Ramos (cell line): ENCODE measurements at regions not wholly inside any gene's neighbourhood (a gene's known extent, or its start where the extent isn't known, plus 50 kb on each side); places are given as distances from the start of the nearest gene placed in this dataset.

Experiments used
- in situ Hi-C: fragments of 300-500 bp; cut with MboI; formaldehyde crosslinking; loops from one replicate; pipeline ENCODE4 v1.14.3; 2022; ENCODE audit warnings: low sequenced_read_pairs; ENCODE audit not compliant: unreplicated experiment

GRCh38 chrX:39308126-39308525, 506.9 kb downstream of the MID1IP1 start:
- in situ Hi-C loops = no loop called here

DNA sequence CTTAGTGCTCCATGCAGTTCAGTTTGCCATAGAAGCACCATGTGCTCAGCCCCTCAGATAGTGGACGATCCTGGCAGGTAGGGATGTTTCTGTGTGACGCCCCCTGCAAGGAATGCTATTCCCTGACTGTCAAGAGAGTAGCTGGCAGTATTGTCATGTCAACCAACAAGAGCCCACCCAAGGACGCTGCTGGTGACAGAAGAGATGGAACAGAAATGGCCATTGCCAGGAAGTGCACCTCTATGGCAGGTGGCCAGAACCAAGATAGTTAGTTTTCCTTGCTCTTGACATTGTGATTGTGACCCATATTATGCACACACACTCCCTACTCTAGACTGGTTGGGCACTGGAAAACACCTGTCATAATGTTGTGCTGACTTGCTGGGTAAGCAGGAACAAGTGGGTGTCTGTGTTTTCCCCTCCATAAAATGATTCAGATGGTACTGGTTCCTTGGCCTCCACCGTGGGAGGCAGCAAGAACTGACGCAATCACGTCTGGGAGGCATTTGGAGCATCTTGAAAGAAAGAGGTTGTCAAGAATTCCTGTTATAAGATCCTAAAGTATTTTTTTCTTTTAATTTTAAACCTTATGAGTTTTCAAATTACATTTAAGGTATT, 507.9 kb downstream of the MID1IP1 start:
- in situ Hi-C loops = no loop called here

- in situ Hi-C loops = no loop called here
Observed at GRCh38 chrX:39309721-39310152, 508.5 kb downstream of the MID1IP1 start.

DNA sequence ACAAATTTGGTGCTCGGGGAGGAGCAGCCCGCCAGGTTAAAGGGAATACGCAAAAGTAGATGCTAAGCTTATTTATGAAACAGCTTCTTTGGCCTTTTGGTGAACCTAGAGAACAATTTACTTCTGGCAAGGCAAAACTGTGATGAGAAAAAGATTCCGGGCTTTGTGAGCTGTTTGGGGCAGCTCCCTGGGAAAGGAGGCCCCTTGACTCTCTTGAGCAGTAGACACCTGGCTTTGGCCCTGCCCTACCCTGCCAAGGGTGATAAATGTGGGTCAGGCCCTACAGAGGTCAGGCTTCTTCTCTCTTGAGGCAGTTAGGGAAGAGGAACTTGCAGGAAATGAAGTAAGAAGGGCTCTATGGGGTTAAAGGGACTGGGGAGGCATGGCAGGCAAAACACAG, 509.6 kb downstream of the MID1IP1 start:
- in situ Hi-C loops = no loop called here

GRCh38 chrX:39311646-39312045, 510.4 kb downstream of the MID1IP1 start:
- in situ Hi-C loops = no loop called here

DNA sequence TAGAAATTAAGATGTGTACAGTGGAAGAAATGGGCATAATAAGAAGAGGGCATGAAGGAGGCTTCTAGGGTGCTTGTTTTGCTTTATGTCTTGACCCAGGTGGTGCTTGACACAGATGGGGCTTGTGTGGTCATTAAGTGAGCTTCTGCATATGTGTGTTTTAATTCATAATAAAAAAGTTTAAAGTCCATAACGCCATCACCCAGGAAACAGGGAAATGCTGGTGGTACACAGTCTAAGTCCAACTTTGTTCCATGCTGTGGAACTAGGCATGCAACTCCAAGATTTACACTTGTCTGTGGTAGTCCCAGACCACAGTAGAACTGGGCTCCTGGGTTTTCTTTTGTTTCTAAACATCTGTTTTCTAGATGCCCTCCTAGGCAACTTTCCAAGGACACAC, 511.9 kb downstream of the MID1IP1 start:
- in situ Hi-C loops = no loop called here

GRCh38 chrX:39318506-39319343, 517.5 kb downstream of the MID1IP1 start:
- in situ Hi-C loops = no loop called here

DNA sequence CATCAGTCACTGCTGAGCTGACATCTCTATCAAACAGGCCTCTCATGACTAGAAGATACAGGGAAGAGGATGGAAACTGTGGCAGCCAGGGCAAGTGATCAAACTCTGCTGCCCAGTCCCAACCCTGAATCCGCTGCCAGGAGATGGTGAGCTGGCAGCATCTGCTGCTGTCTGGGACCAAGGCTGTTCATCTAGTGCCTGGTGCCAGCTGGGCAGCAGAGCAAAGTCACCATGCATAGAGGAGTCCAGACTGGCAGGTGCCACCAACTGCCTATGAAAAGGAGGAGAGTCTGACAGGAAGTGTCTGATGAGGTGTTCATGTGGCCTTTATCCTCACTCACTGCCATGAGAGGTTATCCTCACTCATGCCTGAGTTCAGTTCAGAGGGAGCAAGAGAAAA, 518.9 kb downstream of the MID1IP1 start:
- in situ Hi-C loops = no loop called here

DNA sequence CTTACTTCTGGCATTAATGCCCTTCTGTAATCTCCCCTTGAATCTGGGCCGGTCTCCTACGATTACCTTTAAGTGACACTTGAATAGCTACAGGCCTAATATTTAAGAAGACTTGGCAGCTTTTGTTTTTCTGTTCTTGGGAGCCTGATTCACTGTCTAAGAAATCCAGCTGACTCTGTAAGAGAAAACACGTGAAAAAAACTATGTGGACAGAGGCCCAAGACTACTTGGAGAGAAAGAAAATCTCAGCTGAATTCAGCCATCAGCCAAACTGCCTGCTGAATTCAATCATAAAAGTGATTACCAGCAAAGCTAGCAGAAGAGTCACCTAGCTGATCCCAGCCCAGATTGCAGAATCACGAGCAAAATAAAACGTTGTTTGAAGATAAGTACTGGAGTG, 521.2 kb downstream of the MID1IP1 start:
- in situ Hi-C loops = no loop called here

DNA sequence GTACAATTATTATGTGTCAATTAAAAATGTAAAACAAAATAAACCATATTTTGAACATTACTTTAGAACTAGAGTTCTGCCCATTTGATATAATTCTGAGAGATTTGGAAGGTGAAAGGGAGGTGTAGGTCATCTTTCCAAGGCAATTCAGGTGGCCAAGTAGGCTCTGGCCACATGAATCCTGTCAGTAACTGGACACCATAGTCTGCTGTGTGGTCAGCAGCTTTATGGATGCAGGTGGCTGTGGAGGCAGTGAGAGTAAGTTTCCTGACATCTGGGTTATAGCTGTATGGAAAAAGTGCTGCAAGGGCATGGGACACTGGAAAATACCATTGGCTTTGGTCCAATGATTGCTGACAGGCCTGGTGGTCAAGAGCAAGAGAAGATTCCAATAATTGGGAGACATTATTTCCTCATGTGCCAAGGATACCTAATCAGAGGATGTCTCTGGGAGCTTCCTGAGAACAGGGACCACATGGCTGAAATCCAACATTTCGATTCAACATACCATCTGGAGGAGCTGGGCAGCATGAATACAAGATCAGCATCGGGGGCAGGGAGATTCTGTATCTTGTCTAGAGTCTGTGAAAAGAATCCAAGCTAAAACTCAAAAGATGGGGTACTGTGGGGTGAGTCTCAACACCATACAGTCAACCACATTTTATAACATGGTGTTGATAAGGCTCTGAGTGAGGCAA, 523.1 kb downstream of the MID1IP1 start:
- in situ Hi-C loops = no loop called here

DNA sequence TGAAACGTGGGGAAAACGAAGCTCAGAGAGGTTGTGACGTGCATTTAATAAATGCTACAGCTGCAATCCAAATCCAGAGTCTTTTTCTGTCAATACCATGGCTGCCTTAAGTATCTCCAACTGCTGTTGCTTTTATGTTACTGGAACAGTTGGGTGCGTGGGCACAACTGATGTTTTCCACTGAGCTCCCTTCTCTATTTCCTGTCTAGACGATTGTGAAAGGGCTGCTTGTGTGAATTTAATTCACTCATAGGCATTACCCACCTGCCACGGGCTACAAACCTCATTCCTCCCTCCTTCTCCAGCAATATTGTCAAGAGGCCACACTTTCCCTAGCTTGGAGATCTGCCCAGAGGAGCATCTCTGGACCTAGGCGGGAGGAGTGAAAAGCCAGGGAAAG, 526.0 kb downstream of the MID1IP1 start:
- in situ Hi-C loops = no loop called here

- in situ Hi-C loops = no loop called here
Observed at GRCh38 chrX:39327705-39328104, 526.4 kb downstream of the MID1IP1 start.

DNA sequence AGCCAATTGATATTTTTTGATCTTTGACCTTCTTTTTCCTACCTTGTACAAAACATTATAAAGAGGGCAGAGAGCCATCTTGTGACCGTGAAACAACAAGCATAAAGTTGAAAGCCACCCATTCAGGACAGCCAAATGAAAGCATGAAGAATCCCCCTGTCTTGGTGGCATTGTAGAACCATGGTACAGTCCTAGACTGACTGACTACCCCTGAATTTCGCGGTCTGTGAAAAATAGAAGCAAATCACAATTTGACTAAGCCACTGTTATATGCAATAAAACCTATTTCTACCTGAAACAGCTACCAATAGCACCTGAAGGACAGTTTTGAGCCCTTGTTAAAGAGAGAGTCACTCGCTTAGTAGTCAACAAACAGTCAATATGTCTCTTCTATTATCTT, 527.4 kb downstream of the MID1IP1 start:
- in situ Hi-C loops = no loop called here

DNA sequence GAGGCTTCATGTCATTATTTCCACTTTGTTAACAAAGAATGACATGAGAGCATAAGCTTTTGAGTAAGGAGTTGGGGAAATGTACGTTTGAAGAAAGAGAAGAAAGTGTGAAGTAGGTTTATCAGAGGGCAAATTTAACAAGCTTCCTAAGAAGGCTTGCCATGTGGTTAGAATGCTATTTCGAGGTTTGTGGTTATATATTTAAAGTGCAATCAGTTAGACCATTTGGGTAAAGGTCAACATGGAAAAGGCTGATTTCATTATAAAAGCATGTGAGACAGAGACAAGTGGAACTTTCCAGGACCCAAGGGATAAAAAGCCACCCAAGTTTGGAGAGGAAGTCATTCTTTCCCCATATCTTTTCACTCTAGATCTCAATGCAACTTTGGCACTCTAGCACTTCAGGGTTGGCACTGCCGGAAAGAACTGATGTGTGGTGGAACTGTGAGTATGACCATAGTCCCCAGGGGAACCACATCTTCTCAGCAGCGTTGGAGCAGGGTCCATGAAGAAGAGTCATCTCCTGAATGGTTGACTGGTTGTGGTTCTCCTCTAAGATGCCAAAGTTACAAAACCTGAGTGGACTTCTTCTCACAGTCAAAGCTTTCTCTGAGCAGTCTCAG, 529.9 kb downstream of the MID1IP1 start:
- in situ Hi-C loops = no loop called here

DNA sequence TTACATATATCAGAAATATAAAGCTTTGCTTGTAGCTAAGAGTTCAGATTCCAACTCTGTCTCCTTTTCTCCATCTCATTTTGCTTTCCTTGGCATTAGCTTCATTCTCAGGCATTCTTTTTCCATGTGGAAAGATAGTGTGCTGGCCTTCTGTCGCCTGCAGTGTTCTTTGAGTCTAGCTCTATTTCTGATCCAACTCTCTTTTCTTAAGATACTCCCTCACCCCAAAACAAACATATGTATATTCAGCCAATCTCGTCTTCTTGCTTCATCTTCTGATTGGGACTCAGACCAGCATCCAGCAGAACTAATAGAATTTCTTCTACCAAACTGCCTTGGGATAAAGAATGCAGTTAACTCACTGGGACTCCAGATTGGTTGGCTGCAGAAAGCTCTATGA, 532.2 kb downstream of the MID1IP1 start:
- in situ Hi-C loops = no loop called here

DNA sequence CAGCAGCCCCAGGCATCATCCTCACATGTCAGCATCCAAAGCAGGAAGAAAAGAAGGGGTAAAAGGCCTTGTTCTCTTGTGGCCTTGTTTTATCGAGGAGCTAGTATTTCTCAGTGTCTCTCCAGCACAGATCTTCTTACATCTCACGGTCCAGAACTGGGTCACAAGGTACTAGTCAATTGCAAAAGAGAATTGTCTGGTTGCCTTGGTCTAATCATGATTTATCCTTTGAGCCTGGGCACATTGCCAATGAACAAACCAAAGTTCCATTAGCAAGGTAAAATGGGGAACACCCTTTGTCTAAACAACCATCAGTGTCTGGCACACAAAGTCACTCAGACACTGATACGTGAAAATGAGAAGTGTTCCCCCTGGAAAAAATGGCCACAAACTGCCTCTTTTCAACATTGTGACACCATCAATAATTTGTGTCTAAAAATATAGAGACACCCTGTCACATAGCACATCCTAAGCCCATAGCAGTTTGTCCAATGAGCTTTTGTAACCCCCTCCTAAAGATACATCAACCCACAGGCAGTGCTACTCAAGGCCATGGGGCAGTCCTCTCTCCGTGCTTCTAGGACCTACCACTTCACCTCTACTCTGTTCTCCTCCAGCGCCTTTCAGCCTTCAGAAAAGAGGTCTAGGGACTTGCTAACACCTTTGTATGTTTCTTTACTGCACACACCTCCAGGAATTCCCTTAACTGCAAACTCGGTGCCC, 534.4 kb downstream of the MID1IP1 start:
- in situ Hi-C loops = no loop called here

- in situ Hi-C loops = no loop called here
Observed at GRCh38 chrX:39336671-39337311, 535.5 kb downstream of the MID1IP1 start.

- in situ Hi-C loops = no loop called here
Observed at GRCh38 chrX:39337451-39337850, 536.2 kb downstream of the MID1IP1 start.

GRCh38 chrX:39338583-39338982, 537.3 kb downstream of the MID1IP1 start:
- in situ Hi-C loops = no loop called here
